ENCODE measurements at regions not wholly inside any gene's neighbourhood (a gene's known extent, or its start where the extent isn't known, plus 50 kb on each side); places are given as distances from the start of the nearest gene placed in this dataset.

DNA sequence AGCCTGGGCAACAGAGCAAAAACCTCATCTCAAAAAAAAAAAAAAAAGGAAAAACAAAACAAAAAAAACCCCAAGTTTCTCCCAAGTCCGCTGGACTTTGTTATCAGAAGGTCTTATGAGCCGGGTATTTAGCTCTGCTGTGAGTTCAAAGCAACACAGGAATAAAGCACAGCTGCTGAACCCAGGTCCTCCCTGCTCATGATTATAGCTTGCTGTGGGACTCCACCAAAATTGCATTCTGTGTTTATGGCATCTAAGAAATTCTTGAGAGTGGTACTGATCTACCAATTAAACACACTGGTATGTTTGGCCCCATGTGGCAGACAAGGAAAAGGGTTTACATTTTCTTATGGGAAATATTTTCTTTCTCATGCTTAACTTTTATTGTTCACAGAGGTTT is 93.6 kb upstream of the NEDD9 start:
- no peak for TF ChIP-seq EZH2 (IDR thresholded peaks at IDR 0.05; ENCODE audit: borderline replicate concordance, low read length)
- no peak for TF ChIP-seq CTCF (IDR thresholded peaks at IDR 0.05; ENCODE audit: low read length)
